Stimulated activated CD8-positive, alpha-beta memory T cell treated with anti-CD3 and anti-CD28 coated beads, Interleukin-15, amount 100 ng/mL, for 48 hours (primary cell): ENCODE measurements at regions not wholly inside any gene's neighbourhood (a gene's known extent, or its start where the extent isn't known, plus 50 kb on each side); places are given as distances from the start of the nearest gene placed in this dataset.
"Not testable (repeated sequence)": the region's sequence is repeated elsewhere in the genome, so short reads cannot be mapped to it uniquely, and the experiment has no call there.

ENCODE experiments used
- DNase-seq, 2 donors: peaks; one replicate each; pipeline ENCODE4 v3.0.0-alpha.2; 2020; ENCODE audit warnings: low read depth in 2 of 2

GRCh38 chr14:28321475-28322244 is 444.9 kb upstream of the FOXG1 start:
- DNase-seq: no peak

GRCh38 chr14:28323366-28323765 is 443.2 kb upstream of the FOXG1 start:
- DNase-seq: no peak

GRCh38 chr14:28323951-28324741 is 442.4 kb upstream of the FOXG1 start:
- no peak for DNase-seq

- no peak for DNase-seq
These were observed 425.8 kb upstream of the FOXG1 start for GRCh38 chr14:28340816-28341215.

- no peak for DNase-seq
These were observed 422.2 kb upstream of the FOXG1 start for GRCh38 chr14:28344381-28344780.

GRCh38 chr14:28348797-28349196 is 417.8 kb upstream of the FOXG1 start:
- no peak for DNase-seq

- no peak for DNase-seq
These were observed 409.8 kb upstream of the FOXG1 start for GRCh38 chr14:28356819-28357218.

- no peak for DNase-seq
These were observed 405.1 kb upstream of the FOXG1 start for GRCh38 chr14:28361486-28361885.

GRCh38 chr14:28365510-28365909 is 401.1 kb upstream of the FOXG1 start:
- DNase-seq: no peak

GRCh38 chr14:28373721-28374120 is 392.9 kb upstream of the FOXG1 start:
- DNase-seq: no peak

- DNase-seq: no peak
These were observed 391.3 kb upstream of the FOXG1 start for GRCh38 chr14:28375295-28375694.

GRCh38 chr14:28381656-28382055 is 384.9 kb upstream of the FOXG1 start:
- DNase-seq: no peak

- DNase-seq: no peak
These were observed 384.0 kb upstream of the FOXG1 start for GRCh38 chr14:28382444-28383190.

GRCh38 chr14:28398506-28398905 is 368.1 kb upstream of the FOXG1 start:
- DNase-seq: no peak

- not testable (repeated sequence) for DNase-seq
These were observed 364.9 kb upstream of the FOXG1 start for GRCh38 chr14:28401705-28402104.

- no peak for DNase-seq
These were observed 360.4 kb upstream of the FOXG1 start for GRCh38 chr14:28406196-28406595.

- DNase-seq: no peak
These were observed 359.4 kb upstream of the FOXG1 start for GRCh38 chr14:28407031-28407825.

GRCh38 chr14:28407996-28408395 is 358.6 kb upstream of the FOXG1 start:
- no peak for DNase-seq

- no peak for DNase-seq
These were observed 354.5 kb upstream of the FOXG1 start for GRCh38 chr14:28412077-28412476.

- no peak for DNase-seq
These were observed 339.6 kb upstream of the FOXG1 start for GRCh38 chr14:28426960-28427359.

GRCh38 chr14:28436821-28437220 is 329.8 kb upstream of the FOXG1 start:
- no peak for DNase-seq

GRCh38 chr14:28461389-28461788 is 305.2 kb upstream of the FOXG1 start:
- no peak for DNase-seq
